MV-4-11 (cell line): ENCODE measurements at regions not wholly inside any gene's neighbourhood (a gene's known extent, or its start where the extent isn't known, plus 50 kb on each side); places are given as distances from the start of the nearest gene placed in this dataset.
"Not testable (repeated sequence)": the region's sequence is repeated elsewhere in the genome, so short reads cannot be mapped to it uniquely, and the experiment has no call there.

Experiments
- DNase-seq: peaks from one replicate; lab custom pipeline; 2025; lab: John Stamatoyannopoulos, UW

GRCh38 chr21:18550361-18550760 lies 146.8 kb upstream of the TMPRSS15 start:
- DNase-seq = no peak

DNA sequence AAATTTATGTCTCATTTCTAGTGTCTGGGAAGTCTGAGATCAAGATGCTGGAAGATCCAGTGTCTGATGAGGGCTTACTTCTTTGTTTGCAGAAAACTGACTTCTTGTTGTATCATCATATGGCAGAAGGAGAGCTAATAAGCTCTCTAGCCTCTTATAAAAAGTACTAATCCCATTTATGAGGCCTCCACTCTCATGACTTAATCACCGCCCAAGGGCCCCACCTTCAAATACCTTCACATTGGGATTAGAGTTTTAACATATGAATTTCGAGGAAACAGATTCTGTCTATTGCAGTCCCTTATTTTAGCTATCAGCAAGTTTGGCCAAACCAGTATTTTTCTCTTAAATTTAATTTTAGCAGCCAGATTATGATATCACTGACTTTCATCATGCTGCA lies 150.2 kb upstream of the TMPRSS15 start:
- DNase-seq = no peak

DNA sequence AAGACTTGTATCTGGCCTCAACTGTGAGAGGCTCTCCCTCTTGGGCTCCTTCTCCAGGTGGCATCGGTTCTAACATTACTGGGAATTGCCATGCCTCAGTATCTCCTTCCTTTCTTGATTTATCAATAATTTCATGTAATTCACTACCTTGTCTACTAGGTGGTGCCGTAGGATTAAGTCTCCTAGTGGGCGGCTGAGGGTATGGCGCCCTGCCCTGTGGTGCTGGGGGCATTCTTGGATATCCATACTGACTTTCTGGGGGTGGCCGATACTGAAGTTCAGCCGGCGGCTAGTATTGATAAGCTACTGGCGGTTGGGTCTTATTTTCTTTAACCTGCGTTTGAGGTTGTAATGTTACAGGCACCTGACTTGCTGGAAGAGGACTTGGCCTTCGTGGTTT lies 164.2 kb upstream of the TMPRSS15 start:
- DNase-seq = not testable (repeated sequence)

DNA sequence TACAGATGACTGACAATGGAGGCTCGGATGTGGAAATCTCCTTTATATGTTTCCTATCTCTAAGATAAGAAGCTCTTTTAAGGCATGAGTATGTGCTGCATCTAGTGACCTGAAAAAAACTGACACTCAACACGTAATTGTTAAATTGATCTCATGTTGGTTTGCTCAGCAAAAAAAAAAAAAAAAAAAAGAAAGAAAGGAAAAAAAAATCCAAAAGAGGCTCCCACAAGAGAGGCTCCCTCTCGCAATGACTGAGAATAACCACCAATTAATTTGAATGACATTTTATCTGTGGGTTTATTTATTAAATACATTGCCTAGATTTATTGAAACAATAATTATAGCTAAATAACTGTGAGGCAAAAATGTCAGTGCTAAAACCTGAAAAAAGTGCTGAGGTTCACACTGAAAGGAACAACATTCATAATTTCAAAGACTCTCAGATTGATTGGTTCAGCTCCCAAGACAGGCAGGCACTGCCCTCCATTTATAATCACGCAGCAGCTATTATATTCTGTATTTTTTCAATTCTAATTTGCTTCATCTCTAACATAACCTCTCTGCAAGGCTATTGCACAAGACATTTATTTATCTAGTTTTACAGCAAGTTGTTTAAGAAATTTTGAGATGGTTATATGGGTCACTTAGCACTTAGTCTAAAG lies 184.5 kb upstream of the TMPRSS15 start:
- no peak for DNase-seq

- no peak for DNase-seq
Observed at GRCh38 chr21:18601146-18601545, 197.6 kb upstream of the TMPRSS15 start.

DNA sequence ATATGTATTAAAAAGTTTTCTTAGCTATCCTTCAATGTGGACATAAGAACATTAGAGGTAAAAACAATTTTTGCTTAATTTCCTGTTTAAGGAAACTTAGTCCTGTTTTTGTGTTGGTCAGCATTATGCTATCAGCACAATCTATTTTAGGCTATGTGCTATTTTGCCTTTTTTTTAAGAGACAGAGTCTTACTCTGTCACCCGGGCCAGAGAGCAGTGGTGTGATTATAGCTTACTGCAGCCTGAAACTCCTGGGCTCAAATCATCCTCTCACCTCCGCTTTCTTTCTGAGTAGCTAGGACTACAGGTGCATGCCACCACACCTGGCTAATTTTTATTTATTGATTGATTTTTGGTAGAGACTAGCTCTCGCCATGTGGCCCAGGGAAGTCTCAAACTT lies 199.1 kb upstream of the TMPRSS15 start:
- DNase-seq = no peak

DNA sequence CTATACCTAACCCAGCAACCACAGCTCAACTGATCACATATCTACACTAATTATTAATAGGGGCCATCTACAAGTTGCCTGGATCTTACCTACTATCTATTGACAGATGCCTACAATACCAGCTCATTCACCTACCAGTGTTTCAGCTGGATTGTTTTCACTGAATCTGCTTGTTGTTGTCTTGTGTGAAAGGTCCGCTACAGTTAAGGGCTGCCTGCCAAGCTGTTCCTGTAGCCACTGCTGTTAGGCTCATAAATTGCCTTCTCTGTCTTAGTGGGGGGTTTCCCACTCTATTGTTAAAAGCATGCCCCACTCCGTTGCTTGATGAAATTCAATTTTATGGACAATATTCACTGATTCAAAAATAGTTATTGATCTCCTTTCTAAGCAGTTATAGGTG lies 199.7 kb upstream of the TMPRSS15 start:
- DNase-seq = no peak

DNA sequence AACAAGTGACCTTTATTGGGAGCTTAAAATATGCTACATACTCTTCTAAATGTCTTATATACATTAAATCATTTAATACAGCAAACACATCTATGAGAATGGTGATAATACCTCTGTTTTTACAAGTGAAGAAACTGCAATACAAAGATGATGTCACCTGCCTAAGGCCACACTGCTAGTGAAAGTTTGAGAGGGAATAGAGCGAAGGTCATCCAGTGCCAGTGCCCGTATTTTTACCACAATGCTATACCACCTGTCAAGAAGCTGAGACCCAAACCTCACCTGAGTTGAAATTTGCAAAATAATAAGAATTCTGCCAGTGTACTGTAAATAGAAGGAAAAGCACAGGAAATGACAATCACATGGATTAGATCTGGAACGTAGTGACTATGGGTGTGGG lies 200.4 kb upstream of the TMPRSS15 start:
- no peak for DNase-seq

DNA sequence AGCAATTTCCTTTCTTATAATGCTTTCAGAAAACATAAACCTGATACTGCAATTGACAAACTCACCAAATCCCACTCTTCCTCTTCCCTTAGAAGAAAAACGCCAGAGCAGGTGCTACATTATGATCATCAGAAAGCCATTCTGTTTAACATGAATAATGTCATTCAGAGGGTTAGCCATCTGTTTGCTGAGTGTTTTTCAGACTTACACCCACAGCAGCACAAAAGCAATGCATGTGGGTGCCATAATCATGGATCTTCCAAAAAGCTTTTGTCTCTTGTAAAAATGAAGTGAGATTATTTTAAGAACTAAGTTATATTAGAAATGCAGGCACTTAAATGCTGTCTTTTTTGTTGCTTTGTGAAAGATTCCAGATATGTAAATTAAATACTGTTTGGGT lies 204.6 kb upstream of the TMPRSS15 start:
- DNase-seq = no peak

DNA sequence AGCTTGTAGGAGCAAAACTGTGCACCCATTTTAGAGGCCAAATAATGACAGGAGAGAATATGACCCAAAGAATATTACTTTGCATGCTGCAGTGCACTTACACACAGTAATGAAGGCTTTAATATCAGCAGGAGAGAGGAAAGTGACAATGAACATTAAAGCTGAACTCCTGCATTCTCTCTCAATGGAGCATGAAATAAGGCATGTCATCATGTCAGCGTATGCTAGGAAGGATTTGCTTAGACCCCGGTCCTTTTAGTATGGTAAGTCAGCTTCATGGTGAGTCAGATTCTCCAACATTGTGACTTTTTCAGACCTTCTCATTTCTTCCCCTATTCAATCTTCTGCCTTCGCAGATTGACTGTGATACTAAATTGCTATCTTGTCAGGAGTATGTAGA lies 210.7 kb upstream of the TMPRSS15 start:
- DNase-seq = no peak

- no peak for DNase-seq
Observed at GRCh38 chr21:18617291-18617690, 213.7 kb upstream of the TMPRSS15 start.

DNA sequence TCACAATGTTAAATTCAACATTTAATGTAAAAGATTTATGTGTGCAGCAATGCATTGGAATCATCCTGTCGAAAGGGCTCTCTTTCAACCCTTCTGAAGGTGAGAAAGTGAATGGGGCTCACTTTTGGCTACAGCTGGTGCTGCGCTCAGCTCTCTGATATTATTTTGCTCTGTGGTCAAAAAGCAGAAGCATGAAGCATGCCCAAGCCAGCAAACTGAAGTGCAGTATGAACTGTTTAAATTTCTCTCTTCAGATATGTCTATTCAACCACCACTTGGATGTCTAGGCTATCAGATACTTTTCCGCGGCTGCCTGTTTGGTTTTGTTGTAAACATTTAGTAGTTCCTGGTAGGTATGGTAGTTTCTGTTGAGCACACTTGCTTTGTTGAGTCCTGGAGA lies 216.9 kb upstream of the TMPRSS15 start:
- DNase-seq = no peak

DNA sequence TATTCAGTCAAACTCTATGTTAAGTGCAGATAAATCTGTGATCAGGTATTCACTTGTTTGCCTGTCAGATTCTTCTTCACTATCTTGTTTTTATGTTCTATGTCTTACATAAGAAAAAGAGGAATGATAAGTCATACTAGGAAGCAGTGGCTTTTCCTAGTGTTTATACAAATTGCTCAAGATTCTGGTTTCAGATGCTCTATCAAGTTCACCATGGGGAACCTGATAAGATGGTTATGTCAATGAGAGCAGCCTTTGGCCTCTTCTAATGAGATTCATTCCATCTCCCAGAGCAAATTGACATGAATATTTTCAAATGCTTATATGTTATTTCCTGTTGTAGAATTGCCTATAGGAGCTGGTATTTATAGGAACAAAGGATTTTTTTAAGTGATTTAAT lies 218.8 kb upstream of the TMPRSS15 start:
- peak; percentile 36 for DNase-seq

DNA sequence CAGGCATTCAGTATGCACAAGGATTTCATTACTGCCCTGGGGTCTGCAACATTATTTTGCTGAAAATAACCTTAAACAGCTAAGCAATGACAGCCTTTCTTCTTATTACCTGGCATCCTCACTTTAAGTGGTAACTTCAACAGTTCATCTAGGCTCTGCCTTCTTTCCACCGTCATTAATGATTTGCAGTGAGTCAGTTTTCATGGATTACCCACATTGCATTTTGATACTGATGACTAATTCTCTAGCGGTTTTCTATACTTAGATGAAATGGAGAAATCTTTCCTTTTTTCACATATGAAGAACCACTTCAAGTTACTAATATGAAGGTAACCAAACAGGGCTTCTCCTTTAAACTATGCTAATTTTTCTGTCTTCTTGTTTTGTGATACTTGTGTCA lies 226.9 kb upstream of the TMPRSS15 start:
- no peak for DNase-seq

GRCh38 chr21:18636897-18637296 lies 233.3 kb upstream of the TMPRSS15 start:
- no peak for DNase-seq

- peak; percentile 78 for DNase-seq
Observed at GRCh38 chr21:18646116-18646515, 242.5 kb upstream of the TMPRSS15 start.

- peak; percentile 6 for DNase-seq
Observed at GRCh38 chr21:18655931-18656330, 252.3 kb upstream of the TMPRSS15 start.

DNA sequence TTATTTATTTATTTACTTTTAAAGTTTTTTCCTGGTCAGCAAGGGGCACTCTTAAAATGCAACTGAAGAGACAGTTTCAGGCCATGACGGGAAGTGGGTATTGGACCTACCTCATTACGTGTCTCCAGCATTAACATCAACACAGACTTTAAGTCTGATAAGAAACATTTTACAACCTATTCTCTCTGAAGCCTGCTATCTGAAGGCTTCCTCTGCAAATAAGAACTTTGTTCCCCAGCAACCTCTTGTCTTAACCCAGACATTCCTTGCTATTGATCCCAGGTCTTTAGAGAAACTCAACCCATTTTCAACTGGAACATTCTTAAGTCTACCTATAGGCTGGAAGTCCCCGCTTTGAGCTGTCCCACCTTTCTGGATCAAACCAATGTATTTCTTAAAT lies 258.3 kb upstream of the TMPRSS15 start:
- no peak for DNase-seq

GRCh38 chr21:18663663-18664062 lies 260.1 kb upstream of the TMPRSS15 start:
- DNase-seq = no peak

GRCh38 chr21:18666725-18667124 lies 263.1 kb upstream of the TMPRSS15 start:
- DNase-seq = no peak

DNA sequence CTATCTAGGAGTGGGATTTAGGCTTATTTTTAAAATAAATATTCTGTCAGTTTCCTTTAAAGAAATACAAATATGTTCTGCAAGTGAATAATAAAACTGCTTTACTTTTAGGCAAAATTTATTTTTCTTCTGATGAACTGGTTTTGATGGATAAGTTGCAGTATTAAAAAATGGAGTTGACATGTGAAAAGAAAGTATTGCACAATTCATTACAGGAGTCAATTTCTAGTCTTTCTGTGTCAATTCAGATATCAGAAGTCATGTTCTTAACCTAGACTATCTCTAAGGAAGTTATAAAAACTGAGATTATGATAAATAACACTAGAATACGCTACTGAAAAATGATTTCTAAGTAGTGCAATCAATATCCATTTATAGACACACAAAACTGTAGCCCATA lies 270.2 kb upstream of the TMPRSS15 start:
- DNase-seq = no peak

- DNase-seq = no peak
Observed at GRCh38 chr21:18677632-18678031, 274.0 kb upstream of the TMPRSS15 start.

GRCh38 chr21:18705971-18706370 lies 302.4 kb upstream of the TMPRSS15 start:
- DNase-seq = no peak

DNA sequence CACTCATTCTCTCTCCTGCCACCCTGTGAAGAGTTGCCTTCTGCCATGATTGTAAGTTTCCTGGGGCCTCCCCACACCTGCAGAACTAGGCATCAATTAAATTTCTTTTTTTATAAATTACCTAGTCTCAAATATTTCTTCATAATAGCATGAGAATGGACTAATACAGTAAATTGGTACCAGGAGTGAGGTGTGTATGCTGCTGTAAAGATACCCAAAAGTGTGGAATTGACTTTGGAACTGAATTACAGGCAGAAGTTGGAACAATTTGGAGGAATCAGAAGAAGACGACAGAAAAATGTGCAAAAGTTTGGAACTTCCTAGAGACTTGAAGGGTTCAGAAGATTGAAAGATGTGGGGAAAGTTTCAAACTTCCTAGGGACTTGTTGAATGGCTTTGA lies 308.1 kb upstream of the TMPRSS15 start:
- no peak for DNase-seq

DNA sequence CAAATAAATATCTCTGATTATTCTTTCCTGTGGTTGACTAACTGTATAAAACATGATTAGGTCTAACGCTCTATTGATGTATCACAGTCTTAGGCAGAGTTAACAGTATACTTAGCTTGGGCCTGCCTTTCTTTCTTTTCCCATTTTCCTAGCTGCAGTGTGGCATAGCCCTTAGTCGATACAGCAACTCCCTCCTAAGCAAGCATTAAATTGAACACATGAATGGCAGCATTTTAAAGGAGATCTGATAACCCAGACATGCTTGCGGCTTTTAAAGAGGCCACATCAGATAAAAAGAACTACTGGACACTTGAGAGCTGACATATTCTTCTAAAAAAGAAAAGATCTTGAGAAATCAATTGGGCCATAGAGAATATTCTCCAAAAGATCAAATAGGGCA lies 312.0 kb upstream of the TMPRSS15 start:
- DNase-seq = no peak
